ENCODE measurements at regions not wholly inside any gene's neighbourhood (a gene's known extent, or its start where the extent isn't known, plus 50 kb on each side); places are given as distances from the start of the nearest gene placed in this dataset.
A peak's percentile ranks its signal among the peaks of the same experiment; 100 is the strongest.
"Not testable (repeated sequence)": the region's sequence is repeated elsewhere in the genome, so short reads cannot be mapped to it uniquely, and the experiment has no call there.

GRCh38 chr14:83297361-83297760 is 1763.7 kb upstream of the SEL1L start:
- Histone ChIP-seq H3K36me3 (no peaks in the 10 kb centered on the region), H3K4me3 (replicated peaks in 1 of 3) (no peak overlapping the region), H3K4me1 (no peaks in the 10 kb centered on the region), H3K27me3 (no peaks in the 10 kb centered on the region), H3K27ac (no peak overlapping the region), H3K9me3 (no peaks in the 10 kb centered on the region)
- DNase-seq, result no peak
- no peak for TF ChIP-seq POLR2A (IDR thresholded peaks at IDR 0.05)
- TF ChIP-seq, protein P1, sequence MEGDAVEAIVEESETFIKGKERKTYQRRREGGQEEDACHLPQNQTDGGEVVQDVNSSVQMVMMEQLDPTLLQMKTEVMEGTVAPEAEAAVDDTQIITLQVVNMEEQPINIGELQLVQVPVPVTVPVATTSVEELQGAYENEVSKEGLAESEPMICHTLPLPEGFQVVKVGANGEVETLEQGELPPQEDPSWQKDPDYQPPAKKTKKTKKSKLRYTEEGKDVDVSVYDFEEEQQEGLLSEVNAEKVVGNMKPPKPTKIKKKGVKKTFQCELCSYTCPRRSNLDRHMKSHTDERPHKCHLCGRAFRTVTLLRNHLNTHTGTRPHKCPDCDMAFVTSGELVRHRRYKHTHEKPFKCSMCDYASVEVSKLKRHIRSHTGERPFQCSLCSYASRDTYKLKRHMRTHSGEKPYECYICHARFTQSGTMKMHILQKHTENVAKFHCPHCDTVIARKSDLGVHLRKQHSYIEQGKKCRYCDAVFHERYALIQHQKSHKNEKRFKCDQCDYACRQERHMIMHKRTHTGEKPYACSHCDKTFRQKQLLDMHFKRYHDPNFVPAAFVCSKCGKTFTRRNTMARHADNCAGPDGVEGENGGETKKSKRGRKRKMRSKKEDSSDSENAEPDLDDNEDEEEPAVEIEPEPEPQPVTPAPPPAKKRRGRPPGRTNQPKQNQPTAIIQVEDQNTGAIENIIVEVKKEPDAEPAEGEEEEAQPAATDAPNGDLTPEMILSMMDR (IDR thresholded peaks at IDR 0.05), result no peak
- 89 to 91% methylated on average over 3 of the region's 3 CpGs for WGBS, 2 donors
- intact Hi-C loops (cut with DNase I), result no loop called here

DNA sequence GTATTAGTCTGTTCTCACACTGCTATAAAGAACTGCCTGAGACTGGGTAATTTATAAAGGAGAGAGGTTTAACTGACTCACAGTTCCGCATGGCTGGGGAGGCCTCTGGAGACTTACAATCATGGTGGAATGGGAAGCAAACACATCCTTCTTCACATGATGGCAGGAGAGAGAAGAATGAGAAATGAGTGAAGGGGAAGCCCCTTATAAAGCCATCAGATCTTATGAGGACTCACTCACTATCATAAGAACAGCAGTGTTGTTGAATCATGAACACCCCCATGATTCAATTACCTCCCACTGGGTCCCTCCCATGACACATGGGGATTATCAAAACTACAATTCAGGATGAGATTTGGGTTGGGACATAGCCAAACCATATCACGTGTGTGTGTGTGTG is 1764.4 kb upstream of the SEL1L start:
- H3K4me1 ChIP-seq; DNase-seq; H3K27me3 ChIP-seq; H3K36me3 ChIP-seq; intact Hi-C loops (cut with DNase I); H3K9me3 ChIP-seq; H3K4me3 ChIP-seq (replicated peaks in 1 of 3); H3K27ac ChIP-seq: not testable (repeated sequence)
- 88 to 94% methylated on average over 2 of the region's 2 CpGs for WGBS, 2 donors

- intact Hi-C loops (cut with DNase I), result no loop called here
- no peaks in the 10 kb centered on the region for H3K27me3 ChIP-seq
- DNase-seq, result no peak
- no peaks in the 10 kb centered on the region for H3K4me1 ChIP-seq
- H3K36me3 ChIP-seq, result no peaks in the 10 kb centered on the region
- no peaks in the 10 kb centered on the region for H3K9me3 ChIP-seq
- H3K4me3 ChIP-seq (replicated peaks in 1 of 3), result no peak overlapping the region
- H3K27ac ChIP-seq, result no peak overlapping the region
- WGBS, 2 donors, result 57 to 63% methylated on average over 1 of the region's 1 CpG
- TF ChIP-seq, protein P1 (IDR thresholded peaks at IDR 0.05), result peak in 5 of 6 experiments; percentile 44 to 90 (median 88)
- TF ChIP-seq POLR2A (IDR thresholded peaks at IDR 0.05), result no peak
Measured at GRCh38 chr14:83300476-83301064, 1766.9 kb upstream of the SEL1L start.

- intact Hi-C loops (cut with DNase I), result no loop called here
- H3K27me3 ChIP-seq, result no peaks in the 10 kb centered on the region
- no peaks in the 10 kb centered on the region for H3K36me3 ChIP-seq
- no peaks in the 10 kb centered on the region for H3K4me1 ChIP-seq
- TF ChIP-seq, protein P1 (IDR thresholded peaks at IDR 0.05), result no peak
- no peak for TF ChIP-seq POLR2A (IDR thresholded peaks at IDR 0.05)
- H3K9me3 ChIP-seq, result no peaks in the 10 kb centered on the region
- no peak overlapping the region for H3K4me3 ChIP-seq (replicated peaks in 1 of 3)
- no peak overlapping the region for H3K27ac ChIP-seq
- DNase-seq, result no peak
- WGBS, 2 donors, result 80 to 81% methylated on average over 3 of the region's 3 CpGs
Measured at GRCh38 chr14:83301791-83302190, 1768.1 kb upstream of the SEL1L start.

- Histone ChIP-seq H3K4me3 (replicated peaks in 1 of 3) (no peak overlapping the region), H3K4me1 (no peaks in the 10 kb centered on the region), H3K27me3 (no peaks in the 10 kb centered on the region), H3K27ac (no peak overlapping the region), H3K36me3 (no peaks in the 10 kb centered on the region), H3K9me3 (no peaks in the 10 kb centered on the region)
- no peak for DNase-seq
- intact Hi-C loops (cut with DNase I), result no loop called here
- no peak for TF ChIP-seq POLR2A (IDR thresholded peaks at IDR 0.05)
- TF ChIP-seq, protein P1 (IDR thresholded peaks at IDR 0.05), result no peak
- WGBS, 2 donors, result 100% methylated on average over 1 of the region's 1 CpG
Measured at GRCh38 chr14:83309211-83309610, 1775.6 kb upstream of the SEL1L start.

- TF ChIP-seq, protein P1 (IDR thresholded peaks at IDR 0.05), result no peak
- TF ChIP-seq POLR2A (IDR thresholded peaks at IDR 0.05), result no peak
- no peaks in the 10 kb centered on the region for H3K4me1 ChIP-seq
- no peak for DNase-seq
- no peak overlapping the region for H3K27ac ChIP-seq
- WGBS, 2 donors, result 69 to 75% methylated on average over 3 of the region's 3 CpGs
- H3K36me3 ChIP-seq, result no peaks in the 10 kb centered on the region
- H3K27me3 ChIP-seq, result no peaks in the 10 kb centered on the region
- H3K4me3 ChIP-seq (replicated peaks in 1 of 3), result no peak overlapping the region
- intact Hi-C loops (cut with DNase I), result no loop called here
- no peaks in the 10 kb centered on the region for H3K9me3 ChIP-seq
Measured at GRCh38 chr14:83309833-83310232, 1776.2 kb upstream of the SEL1L start.
